ENCODE measurements at regions not wholly inside any gene's neighbourhood (a gene's known extent, or its start where the extent isn't known, plus 50 kb on each side); places are given as distances from the start of the nearest gene placed in this dataset.

- DNase-seq, result no peak
These were observed 243.1 kb upstream of the FOXN3 start for GRCh38 chr14:89660166-89660565.

- no peak for DNase-seq
These were observed 242.1 kb upstream of the FOXN3 start for GRCh38 chr14:89658977-89659670.

- DNase-seq, result no peak
These were observed 240.0 kb upstream of the FOXN3 start for GRCh38 chr14:89657014-89657413.

- DNase-seq, result no peak
These were observed 238.0 kb upstream of the FOXN3 start for GRCh38 chr14:89654998-89655397.

GRCh38 chr14:89652352-89652751, 235.3 kb upstream of the FOXN3 start:
- DNase-seq, result no peak

- no peak for DNase-seq
These were observed 234.8 kb upstream of the FOXN3 start for GRCh38 chr14:89651805-89652204.

GRCh38 chr14:89650077-89650978, 233.3 kb upstream of the FOXN3 start:
- no peak for DNase-seq

- DNase-seq, result no peak
These were observed 232.5 kb upstream of the FOXN3 start for GRCh38 chr14:89649451-89650075.

- no peak for DNase-seq
These were observed 231.9 kb upstream of the FOXN3 start for GRCh38 chr14:89648924-89649323.

GRCh38 chr14:89648510-89648909, 231.5 kb upstream of the FOXN3 start:
- no peak for DNase-seq

- DNase-seq, result no peak
These were observed 229.9 kb upstream of the FOXN3 start for GRCh38 chr14:89646971-89647370.

GRCh38 chr14:89644641-89645040, 227.6 kb upstream of the FOXN3 start:
- no peak for DNase-seq

GRCh38 chr14:89641495-89642175, 224.6 kb upstream of the FOXN3 start:
- peak; percentile 37 for DNase-seq

- no peak for DNase-seq
These were observed 223.1 kb upstream of the FOXN3 start for GRCh38 chr14:89640141-89640540.

- DNase-seq, result no peak
These were observed 222.7 kb upstream of the FOXN3 start for GRCh38 chr14:89639687-89640086.

GRCh38 chr14:89638891-89639290, 221.9 kb upstream of the FOXN3 start:
- DNase-seq, result no peak

GRCh38 chr14:89637581-89637980, 220.5 kb upstream of the FOXN3 start:
- DNase-seq, result no peak

- DNase-seq, result no peak
These were observed 218.6 kb upstream of the FOXN3 start for GRCh38 chr14:89635615-89636014.

GRCh38 chr14:89634037-89634436, 217.0 kb upstream of the FOXN3 start:
- no peak for DNase-seq

- DNase-seq, result no peak
These were observed 213.2 kb upstream of the FOXN3 start for GRCh38 chr14:89630101-89630829.

- DNase-seq, result no peak
These were observed 212.3 kb upstream of the FOXN3 start for GRCh38 chr14:89629383-89629782.

GRCh38 chr14:89628521-89628920, 211.5 kb upstream of the FOXN3 start:
- no peak for DNase-seq

All from CD4-positive, alpha-beta T cell treated with Interleukin-6 for 4 hours (primary cell).